ENCODE measurements at regions not wholly inside any gene's neighbourhood (a gene's known extent, or its start where the extent isn't known, plus 50 kb on each side); places are given as distances from the start of the nearest gene placed in this dataset.
A peak's percentile ranks its signal among the peaks of the same experiment; 100 is the strongest.

GRCh38 chr11:116457336-116458007, 315.3 kb downstream of the BUD13 start:
- H3K4me3 ChIP-seq (ENCODE audit: low read depth, low read length): no peak overlapping the region
- in situ Hi-C loops (cut with HindIII; ENCODE audit: low sequenced_read_pairs): no loop called here
- DNase-seq (ENCODE audit: low read depth): no peak
- TF ChIP-seq CTCF (IDR thresholded peaks at IDR 0.05; ENCODE audit: low read depth, low read length, missing control alignments): no peak

GRCh38 chr11:116454951-116455350, 317.8 kb downstream of the BUD13 start:
- in situ Hi-C loops (cut with HindIII; ENCODE audit: low sequenced_read_pairs): no loop called here
- H3K4me3 ChIP-seq (ENCODE audit: low read depth, low read length): no peak overlapping the region
- DNase-seq (ENCODE audit: low read depth): no peak
- no peak for TF ChIP-seq CTCF (IDR thresholded peaks at IDR 0.05; ENCODE audit: low read depth, low read length, missing control alignments)

GRCh38 chr11:116454020-116454645, 318.7 kb downstream of the BUD13 start:
- peak; percentile 59 for TF ChIP-seq CTCF (IDR thresholded peaks at IDR 0.05; ENCODE audit: low read depth, low read length, missing control alignments)
- no peak for DNase-seq (ENCODE audit: low read depth)
- in situ Hi-C loops (cut with HindIII; ENCODE audit: low sequenced_read_pairs): no loop called here
- no peak overlapping the region for H3K4me3 ChIP-seq (ENCODE audit: low read depth, low read length)

GRCh38 chr11:116452461-116452860, 320.3 kb downstream of the BUD13 start:
- TF ChIP-seq CTCF (IDR thresholded peaks at IDR 0.05; ENCODE audit: low read depth, low read length, missing control alignments): no peak
- no peak for DNase-seq (ENCODE audit: low read depth)
- in situ Hi-C loops (cut with HindIII; ENCODE audit: low sequenced_read_pairs): no loop called here
- H3K4me3 ChIP-seq (ENCODE audit: low read depth, low read length): no peak overlapping the region

GRCh38 chr11:116449522-116449921, 323.3 kb downstream of the BUD13 start:
- TF ChIP-seq CTCF (IDR thresholded peaks at IDR 0.05; ENCODE audit: low read depth, low read length, missing control alignments): no peak
- H3K4me3 ChIP-seq (ENCODE audit: low read depth, low read length): no peak overlapping the region
- in situ Hi-C loops (cut with HindIII; ENCODE audit: low sequenced_read_pairs): no loop called here
- no peak for DNase-seq (ENCODE audit: low read depth)

- no peak for TF ChIP-seq CTCF (IDR thresholded peaks at IDR 0.05; ENCODE audit: low read depth, low read length, missing control alignments)
- DNase-seq (ENCODE audit: low read depth): no peak
- in situ Hi-C loops (cut with HindIII; ENCODE audit: low sequenced_read_pairs): no loop called here
- H3K4me3 ChIP-seq (ENCODE audit: low read depth, low read length): no peak overlapping the region
Measured at GRCh38 chr11:116446048-116446941, 326.5 kb downstream of the BUD13 start.
